HFF-Myc (cell line): ENCODE measurements at regions not wholly inside any gene's neighbourhood (a gene's known extent, or its start where the extent isn't known, plus 50 kb on each side); places are given as distances from the start of the nearest gene placed in this dataset.

Experiments used
- DNase-seq: peaks from one replicate; pipeline ENCODE4 v3.0.0-alpha.2; 2011; ENCODE audit warnings: low read depth; ENCODE audit errors: extremely low read depth
- H3K4me3 ChIP-seq: replicated peaks from 2 replicates; pipeline ENCODE4 v1.5.1; 2011; ENCODE audit warnings: low read depth, mild to moderate bottlenecking, control low read depth, low read length
- TF ChIP-seq, protein P1 (sequence below): IDR thresholded peaks from 2 replicates; pipeline ENCODE4 v1.5.1; 2012; ENCODE audit warnings: mild to moderate bottlenecking, low read depth, low read length, control low read depth; ENCODE audit errors: missing control alignments

DNA sequence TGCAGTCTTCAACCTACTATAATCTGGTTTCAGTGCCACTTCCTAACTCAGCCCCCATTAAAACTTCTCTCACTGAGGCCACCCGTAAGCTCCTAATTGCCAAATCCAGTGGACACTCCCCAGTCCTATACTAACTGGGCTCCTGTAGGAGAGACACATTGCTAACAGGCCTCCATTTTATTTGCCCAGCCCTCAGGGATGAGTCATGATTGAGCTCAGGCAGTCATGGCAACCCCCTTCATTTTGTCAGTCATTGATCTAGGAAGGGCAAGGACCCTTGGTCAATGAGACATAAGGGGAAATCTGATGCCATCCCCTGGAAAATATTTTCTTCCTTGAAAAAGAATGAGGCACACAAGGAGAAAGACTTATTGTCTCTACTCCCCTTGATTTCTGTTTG, 70.1 kb upstream of the HIF1A start:
- TF ChIP-seq, protein P1, sequence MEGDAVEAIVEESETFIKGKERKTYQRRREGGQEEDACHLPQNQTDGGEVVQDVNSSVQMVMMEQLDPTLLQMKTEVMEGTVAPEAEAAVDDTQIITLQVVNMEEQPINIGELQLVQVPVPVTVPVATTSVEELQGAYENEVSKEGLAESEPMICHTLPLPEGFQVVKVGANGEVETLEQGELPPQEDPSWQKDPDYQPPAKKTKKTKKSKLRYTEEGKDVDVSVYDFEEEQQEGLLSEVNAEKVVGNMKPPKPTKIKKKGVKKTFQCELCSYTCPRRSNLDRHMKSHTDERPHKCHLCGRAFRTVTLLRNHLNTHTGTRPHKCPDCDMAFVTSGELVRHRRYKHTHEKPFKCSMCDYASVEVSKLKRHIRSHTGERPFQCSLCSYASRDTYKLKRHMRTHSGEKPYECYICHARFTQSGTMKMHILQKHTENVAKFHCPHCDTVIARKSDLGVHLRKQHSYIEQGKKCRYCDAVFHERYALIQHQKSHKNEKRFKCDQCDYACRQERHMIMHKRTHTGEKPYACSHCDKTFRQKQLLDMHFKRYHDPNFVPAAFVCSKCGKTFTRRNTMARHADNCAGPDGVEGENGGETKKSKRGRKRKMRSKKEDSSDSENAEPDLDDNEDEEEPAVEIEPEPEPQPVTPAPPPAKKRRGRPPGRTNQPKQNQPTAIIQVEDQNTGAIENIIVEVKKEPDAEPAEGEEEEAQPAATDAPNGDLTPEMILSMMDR = no peak
- no peak for DNase-seq
- no peak overlapping the region for H3K4me3 ChIP-seq

DNA sequence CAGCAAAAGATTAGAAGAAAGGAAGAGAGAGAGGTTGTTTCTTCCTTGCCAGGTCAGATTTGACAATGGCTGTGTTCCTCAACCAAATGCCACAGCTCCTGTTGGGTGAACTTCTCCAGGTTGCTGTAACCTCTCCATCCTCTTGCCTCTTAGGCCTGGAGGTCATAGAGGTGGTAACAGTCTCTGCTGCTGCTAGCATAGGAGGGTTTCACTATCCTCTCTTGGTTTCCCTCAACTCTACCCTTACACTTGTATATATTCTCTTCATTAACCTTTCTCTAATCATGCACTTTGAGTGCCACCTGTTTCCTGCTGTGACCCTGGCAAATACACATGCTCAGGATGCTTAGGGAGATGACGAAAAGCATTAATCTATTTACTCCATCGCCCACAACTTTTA, 67.7 kb upstream of the HIF1A start:
- no peak for DNase-seq
- H3K4me3 ChIP-seq = no peak overlapping the region
- TF ChIP-seq, protein P1 = no peak

DNA sequence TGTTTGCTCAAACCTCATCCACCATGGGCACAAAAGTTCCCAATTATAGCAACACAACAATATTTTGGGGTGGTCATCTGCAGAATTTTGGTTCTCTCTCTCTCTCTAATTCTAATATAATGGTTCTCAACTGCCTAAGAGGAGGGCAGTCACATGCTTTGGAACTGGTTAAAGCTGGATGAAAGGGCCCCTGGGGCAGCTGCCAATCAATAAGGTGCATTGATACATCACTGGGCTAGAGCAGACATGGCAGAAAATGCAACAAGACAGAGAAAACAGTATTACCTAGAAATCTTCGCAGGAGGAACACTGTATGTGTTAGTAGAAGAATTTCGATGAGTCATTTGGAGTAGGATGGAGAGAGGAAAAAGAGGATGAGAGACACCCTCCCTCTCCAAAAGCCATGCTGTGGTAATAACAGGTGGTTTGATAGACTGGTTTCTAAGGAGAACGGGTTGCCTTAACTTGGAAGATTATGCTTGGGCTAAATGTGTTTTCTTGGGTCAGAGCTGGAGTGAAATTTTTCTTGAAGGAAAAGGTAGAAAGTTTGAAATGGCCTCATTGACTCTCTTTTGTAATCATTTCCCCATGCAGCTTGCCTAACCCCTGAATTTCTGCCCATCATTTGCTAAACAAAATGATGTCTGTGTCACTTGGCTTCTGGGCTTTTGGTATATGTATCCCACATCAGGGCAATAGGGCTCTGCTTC, 67.1 kb upstream of the HIF1A start:
- no peak overlapping the region for H3K4me3 ChIP-seq
- TF ChIP-seq, protein P1 = no peak

DNA sequence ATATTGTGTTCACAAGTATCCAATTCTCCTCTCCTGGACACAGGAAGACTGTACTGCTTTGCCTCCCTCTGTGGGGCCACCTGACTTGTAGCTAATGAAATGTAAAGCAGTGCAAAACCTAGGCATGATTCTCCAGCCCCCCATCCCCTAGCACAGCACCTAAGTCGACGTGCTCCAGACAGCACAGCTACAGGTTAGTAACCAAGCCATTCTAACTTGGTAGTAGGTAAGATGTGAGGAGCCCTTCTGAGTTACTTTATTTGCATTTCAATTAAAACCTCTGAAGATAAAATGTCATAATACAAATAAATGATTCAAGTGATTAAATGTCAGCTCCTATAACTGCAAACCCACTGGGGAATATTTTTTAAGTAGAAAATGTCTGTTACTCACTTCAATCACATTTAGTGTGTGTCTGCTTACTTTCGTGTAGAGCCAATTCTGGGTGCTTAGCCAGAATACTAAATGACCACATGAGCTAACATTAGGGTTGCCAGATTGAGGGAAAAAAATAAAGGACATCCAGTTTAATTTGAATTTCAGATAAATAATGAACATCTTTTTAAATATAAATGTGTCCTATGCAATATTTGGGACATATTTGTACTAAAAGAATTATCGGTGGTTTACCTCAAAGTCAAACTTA, 64.8 kb upstream of the HIF1A start:
- no peak overlapping the region for H3K4me3 ChIP-seq
- no peak for DNase-seq
- TF ChIP-seq, protein P1 = no peak

More for the DNA sequence above, 67.1 kb upstream of the HIF1A start:
- no peak for DNase-seq

DNA sequence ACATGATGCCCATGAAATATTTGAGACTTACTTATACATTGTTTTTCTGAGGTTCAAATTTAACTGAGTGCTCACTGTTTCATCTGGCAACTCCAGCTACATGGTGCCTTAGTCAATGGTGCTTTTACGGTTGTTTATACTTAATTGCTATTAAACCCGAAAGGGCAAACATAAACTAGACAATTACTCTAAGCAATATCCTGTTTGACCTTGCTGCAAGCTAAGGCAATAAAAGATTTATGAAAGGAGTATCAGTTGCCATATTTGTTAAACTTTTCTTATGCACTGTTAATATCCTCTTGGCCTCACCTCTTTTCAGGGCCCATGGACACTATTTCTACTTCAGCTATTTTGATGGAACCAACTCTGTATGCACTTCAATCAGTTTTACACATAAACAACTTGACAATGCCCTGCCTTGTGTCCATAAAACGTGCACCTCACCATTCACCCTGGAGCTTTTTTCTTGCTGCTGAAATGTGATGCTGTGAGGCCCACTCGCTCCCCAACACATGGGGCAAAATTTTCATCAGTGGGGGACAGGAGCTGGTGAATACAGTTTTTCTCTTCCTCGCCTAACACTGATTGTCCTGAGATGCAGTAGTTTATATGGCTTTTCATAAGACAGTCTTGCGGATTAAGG, 64.1 kb upstream of the HIF1A start:
- DNase-seq = no peak
- TF ChIP-seq, protein P1 = no peak
- H3K4me3 ChIP-seq = no peak overlapping the region

DNA sequence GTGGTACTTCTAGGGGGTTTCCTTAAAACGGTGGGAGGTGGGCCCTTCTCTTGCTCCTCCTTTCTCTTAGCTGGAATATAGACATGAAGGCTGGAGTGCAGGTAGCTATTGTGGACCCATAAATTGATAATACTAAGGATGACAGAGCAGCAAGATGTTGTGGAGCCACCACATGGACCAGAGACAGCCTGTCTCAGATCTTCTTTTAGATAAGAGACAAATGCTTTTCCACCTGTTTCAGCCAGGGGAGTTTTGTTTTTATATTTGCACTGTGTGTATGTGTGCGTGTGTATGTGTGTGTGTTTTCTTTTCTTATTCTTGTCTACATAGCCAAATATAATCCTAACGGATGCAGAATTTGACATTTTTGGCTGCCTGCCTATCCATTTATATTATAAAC, 62.9 kb upstream of the HIF1A start:
- no peak overlapping the region for H3K4me3 ChIP-seq
- DNase-seq = no peak
- TF ChIP-seq, protein P1 = no peak
